A172 (cell line): ENCODE measurements at regions not wholly inside any gene's neighbourhood (a gene's known extent, or its start where the extent isn't known, plus 50 kb on each side); places are given as distances from the start of the nearest gene placed in this dataset.

Experiments used
- DNase-seq: peaks from one replicate; pipeline ENCODE4 v3.0.0-alpha.2; 2015; ENCODE audit warnings: low spot score

DNA sequence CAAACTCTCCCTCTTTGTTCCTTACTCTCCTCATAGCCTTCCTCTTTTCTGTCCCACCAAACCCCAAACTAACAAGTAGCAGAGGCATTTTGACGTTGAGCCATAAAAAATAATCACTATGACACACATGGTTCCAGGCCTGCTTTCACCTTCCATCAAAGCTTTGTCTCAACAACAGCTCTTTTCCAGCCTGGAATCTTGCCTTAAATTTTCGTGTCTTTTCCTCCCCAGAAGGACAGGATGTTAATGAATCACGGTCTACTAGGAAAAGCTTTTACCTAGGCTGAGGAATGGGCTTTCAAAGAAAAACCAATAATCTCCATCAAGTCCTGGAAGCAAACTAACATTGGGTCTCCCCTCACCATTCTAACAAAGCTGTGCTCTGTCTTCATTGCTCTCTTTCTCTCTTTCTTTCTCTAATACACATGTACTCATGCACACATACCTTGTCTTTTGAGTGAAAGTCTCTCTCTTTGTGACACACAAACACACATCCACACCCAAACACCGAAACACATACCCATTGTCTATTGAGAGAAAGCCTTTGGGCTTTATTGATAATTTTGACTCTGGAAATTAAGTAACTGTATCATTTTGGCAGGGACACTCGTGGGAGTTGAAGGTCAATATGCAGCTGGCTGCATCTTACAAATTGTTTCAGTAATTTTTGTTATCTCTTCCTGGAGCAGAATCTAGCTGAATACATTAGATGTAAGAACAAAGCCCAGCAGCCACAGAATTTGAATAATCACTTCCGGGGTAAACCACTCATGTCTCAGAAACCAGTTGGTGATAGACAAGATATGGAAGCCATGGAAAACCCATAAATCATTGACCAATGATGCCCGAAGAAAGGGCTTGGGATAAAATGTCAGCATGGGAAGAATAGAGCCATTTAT, 107.4 kb upstream of the SLC4A7 start:
- peak; percentile 13 for DNase-seq

GRCh38 chr3:27590437-27591298, 106.5 kb upstream of the SLC4A7 start:
- DNase-seq: peak; percentile 88

DNA sequence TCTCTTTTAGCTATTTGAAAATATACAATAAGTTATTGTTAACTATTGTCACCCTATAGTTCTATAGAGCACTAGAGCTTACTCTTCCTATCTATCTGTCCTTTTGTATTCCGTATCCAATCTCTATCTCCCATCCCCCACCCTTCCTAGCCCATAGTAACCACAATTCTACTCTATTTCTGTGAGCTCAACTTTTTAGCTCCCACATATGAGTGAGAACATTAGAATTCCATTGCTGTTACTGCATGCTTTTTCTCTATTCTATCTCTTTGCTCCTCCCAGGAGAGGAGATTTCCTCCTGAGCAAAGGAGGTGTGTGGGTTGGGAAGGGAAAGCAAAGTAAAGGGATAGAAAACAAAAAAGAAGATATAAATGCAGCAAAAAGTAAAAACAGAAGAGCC, 105.6 kb upstream of the SLC4A7 start:
- DNase-seq: peak; percentile 39

DNA sequence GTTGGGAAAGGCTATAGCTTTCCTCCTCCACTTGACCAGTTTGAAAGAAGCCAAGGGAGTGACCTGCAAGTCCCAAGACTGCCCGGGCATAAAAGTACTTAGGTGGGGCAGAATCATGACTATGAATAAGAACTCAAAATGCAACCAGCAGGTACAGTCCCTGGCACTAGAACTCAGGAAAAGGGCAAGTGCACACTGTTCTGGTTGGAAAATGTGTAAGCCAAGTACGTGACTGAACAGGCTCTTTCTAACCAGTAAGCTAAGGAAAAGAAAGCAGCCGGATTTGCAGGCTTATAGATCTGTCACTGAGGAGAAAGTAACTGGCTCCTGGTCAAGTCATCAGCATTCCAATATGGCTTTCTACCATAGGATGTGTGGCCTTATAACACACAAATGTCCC, 101.2 kb upstream of the SLC4A7 start:
- no peak for DNase-seq

GRCh38 chr3:27584874-27585273, 100.7 kb upstream of the SLC4A7 start:
- DNase-seq: no peak

- no peak for DNase-seq
Observed at GRCh38 chr3:27581852-27582251, 97.7 kb upstream of the SLC4A7 start.

DNA sequence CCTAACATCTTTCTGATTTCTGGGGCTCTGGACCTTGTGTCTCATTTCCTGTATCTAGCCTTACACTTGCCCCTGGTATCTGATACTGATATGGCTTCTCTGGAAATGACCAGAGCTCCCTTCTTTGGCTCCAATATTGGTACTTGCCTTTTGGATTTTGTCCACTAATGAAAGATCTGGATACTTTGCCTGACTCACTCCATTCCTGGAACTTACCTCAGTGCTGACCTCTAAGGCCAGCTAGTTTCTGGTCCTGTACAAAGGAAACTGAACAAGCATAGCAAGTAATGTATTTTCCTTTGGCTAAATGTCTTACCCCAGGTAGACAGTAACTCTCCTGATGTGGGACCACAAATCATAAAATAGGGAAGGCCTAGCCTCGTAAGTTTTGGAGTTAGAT, 93.8 kb upstream of the SLC4A7 start:
- DNase-seq: no peak

GRCh38 chr3:27577504-27577903, 93.3 kb upstream of the SLC4A7 start:
- DNase-seq: no peak

DNA sequence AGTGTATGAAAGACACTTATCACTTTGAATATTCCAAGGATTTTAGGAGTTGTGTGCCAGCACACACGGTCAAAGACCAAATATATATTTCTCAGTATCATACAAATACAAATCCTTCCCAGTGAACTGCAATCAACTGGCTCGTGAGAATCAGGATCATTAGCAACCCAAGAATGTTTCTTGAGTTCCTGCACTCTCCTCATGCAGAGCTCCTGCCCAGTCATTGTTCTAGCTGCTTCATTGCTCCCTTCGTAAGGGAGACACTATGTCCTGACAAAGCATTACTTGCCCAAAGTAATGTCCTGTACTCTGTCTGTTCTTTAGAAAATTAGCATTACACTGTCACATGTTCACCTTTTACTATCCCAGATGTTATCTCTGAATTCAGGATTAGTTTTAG, 92.0 kb upstream of the SLC4A7 start:
- no peak for DNase-seq

DNA sequence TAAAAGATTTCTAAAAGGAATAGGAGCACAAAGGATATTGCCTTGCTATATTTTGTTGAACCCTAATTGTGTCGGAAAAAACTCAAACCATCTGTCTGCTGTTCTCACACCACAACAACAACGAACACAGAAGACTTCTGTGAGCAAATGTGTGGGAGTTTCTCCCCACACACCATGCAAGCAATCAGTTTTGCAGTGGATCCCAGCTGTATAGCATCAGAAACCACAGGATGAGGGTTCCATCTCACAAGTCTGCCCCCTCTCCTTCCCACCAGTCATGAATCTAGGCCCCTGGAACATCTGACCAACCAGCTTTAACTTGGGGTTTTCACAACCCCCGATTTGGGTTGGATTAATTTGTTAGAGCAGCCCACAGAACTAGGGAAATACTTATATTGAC, 91.3 kb upstream of the SLC4A7 start:
- DNase-seq: no peak

DNA sequence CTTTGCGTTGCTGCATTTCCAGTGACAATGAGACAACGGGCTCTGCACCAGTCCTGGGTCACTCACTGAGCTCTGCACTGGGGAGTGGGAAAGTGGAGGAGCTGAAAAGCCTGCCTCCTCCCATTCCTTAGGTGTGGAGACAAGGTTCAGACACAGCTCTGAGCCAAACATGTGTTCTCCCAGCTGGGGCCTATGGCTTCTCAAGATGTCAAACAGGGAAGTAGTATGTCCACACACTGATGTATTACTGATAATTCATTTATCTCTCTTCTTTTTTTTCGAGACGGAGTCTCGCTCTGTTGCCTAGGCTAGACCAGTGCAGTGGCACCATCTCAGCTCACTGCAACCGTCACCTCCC, 90.2 kb upstream of the SLC4A7 start:
- no peak for DNase-seq

DNA sequence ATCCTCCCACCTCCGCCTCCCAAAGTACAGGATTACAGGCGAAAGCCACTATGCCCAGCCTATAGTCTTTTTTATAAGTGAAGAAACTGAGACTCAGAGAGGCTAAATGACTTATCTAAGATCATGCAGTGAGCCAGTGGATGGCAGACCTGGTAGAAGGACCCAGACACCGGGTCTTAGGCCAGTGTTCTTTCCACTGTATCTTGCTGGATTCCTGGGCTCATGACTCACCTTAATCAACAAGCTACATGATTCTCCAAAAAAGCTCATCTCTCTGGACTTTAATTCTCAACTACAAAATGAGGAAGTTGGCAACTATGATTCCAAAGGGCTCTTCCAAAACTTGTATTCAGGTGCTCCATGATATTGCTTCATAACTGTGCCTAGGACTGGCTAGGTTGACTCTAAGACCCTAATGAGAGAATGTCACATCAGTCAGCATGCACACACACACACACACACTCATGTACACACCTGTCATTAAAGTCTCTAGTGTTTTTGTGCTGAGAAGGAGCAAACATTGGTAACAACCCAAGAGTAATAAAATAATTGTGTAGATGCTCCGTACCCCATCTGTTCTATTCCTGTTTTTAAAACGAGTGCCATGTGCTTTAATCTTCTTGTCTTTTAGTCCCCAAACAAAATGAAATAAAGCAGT, 89.7 kb upstream of the SLC4A7 start:
- no peak for DNase-seq

DNA sequence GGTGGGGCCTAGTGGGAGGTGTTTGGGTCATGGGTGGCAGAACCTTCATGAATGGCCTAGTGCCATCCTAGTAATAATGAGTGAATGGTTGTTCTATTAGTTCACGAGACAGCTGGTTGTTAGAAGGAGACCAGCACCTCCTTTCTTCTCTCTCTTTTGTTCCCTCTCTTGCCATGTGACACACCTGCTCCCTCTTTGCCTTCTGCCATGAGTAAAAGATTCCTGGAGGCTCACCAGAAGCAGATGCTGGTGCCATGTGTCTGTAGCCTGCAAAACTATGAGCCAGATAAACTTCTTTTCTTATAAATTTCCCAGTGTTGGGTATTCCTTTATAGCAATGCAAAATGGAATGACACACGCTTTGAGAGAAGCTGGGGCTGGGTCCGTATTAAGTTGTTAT, 89.0 kb upstream of the SLC4A7 start:
- no peak for DNase-seq

DNA sequence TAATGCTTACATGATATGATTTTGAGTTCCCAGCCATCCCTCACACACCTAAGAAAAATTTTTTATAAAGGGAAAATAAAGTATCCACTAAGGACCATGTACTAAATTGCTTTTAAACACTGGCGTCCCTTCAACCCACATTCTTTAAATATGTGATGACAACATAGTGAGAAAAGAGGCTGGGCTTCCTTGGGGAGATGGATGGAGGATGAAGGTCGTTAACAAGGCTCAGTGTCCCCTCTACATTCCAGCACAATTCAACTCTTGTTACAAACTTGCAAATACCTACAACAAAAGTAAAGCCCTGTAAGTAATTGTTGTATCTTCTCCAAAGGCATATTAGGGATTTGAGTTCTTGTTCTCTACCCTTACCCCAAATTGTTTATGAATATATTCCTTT, 87.2 kb upstream of the SLC4A7 start:
- DNase-seq: no peak

DNA sequence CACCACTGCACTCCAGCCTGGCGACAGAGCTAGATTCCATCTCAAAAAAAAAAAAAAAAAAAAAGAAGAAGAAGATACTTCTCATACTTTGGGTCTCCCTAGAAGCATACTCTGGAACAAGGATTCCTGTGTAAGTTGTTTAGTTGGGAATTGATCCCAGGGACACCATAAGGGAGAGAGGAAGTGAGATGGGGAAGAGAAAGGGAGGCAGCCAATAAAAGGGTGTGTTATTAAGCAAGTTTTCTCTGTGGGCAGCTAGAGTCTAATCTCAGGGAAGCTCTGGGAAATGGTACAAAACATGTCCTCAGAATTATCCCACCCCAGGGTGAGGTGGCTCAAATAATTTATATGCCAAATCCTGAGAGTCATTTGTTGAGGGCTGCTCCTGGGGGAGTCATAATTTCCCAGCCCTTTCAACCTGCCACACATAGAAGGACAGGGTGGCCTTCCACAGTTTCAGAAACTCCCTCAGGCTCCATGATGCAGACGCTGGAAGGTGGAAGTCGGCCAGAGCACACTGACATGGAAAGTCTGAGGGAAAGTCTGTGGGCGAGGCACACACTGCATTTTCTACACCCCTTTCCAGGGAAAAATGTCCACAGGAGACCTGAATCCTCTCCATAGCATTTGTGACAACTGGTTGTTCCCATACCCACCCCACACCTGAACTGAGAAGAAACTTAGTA, 86.4 kb upstream of the SLC4A7 start:
- DNase-seq: no peak

- peak; percentile 64 for DNase-seq
Observed at GRCh38 chr3:27568393-27568792, 84.2 kb upstream of the SLC4A7 start.

GRCh38 chr3:27567251-27567650, 83.1 kb upstream of the SLC4A7 start:
- DNase-seq: no peak

- DNase-seq: no peak
Observed at GRCh38 chr3:27565201-27565852, 81.1 kb upstream of the SLC4A7 start.

DNA sequence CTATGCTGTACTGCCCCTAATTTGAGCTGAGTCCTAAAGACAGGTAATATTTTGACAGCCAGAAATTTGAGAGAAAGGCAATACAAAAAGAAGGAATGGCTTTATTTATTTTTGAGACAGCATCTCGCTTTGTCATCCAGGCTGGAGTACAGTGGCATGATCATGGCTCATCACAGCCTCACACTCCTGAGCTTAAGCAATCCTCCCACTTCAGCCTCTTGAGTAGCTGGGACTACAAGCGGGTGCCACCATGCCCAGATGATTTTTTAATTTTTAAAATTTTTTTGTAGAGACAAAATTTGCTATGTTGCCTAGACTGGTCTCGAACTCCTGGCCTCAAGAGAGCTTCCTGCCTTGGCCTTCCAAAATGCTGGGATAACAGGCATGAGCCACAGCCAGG, 77.4 kb upstream of the SLC4A7 start:
- DNase-seq: no peak

DNA sequence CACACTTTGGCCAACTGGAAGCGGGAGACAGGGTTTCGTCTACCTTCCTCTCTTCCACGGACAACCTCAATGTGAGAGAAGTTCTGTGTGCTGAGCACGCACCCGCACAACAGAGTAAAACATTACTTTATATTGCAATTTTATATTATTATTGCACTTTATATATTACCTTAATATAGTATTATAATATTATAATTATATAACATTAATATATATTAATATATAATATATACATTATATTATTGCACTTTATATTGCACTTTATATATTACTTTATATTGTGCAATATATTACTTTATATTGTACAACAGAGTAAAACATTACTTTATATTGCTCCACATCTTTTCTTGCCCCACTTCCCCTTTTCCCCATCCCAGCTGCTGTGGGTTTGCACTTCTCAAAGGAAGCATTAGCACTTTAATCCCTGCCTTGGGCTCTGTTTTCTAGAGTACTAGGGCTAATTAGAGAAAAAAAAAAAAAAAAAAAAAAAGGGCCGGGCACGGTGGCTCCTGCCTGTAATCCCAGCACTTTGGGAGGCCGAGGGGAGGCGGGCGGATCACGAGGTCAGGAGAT, 76.4 kb upstream of the SLC4A7 start:
- no peak for DNase-seq

GRCh38 chr3:27559835-27560234, 75.7 kb upstream of the SLC4A7 start:
- no peak for DNase-seq
